ENCODE measurements at regions not wholly inside any gene's neighbourhood (a gene's known extent, or its start where the extent isn't known, plus 50 kb on each side); places are given as distances from the start of the nearest gene placed in this dataset.
A peak's percentile ranks its signal among the peaks of the same experiment; 100 is the strongest.
"Not testable (repeated sequence)": the region's sequence is repeated elsewhere in the genome, so short reads cannot be mapped to it uniquely, and the experiment has no call there.

- DNase-seq (ENCODE audit: low read depth), result no peak
Measured at GRCh38 chr6:119957195-119957594, 607.6 kb upstream of the MAN1A1 start.

- no peak for DNase-seq (ENCODE audit: low read depth)
Measured at GRCh38 chr6:119952696-119953095, 603.1 kb upstream of the MAN1A1 start.

- DNase-seq (ENCODE audit: low read depth), result no peak
Measured at GRCh38 chr6:119950681-119951080, 601.1 kb upstream of the MAN1A1 start.

- no peak for DNase-seq (ENCODE audit: low read depth)
Measured at GRCh38 chr6:119942078-119942752, 592.7 kb upstream of the MAN1A1 start.

- DNase-seq (ENCODE audit: low read depth), result no peak
Measured at GRCh38 chr6:119938752-119939151, 589.2 kb upstream of the MAN1A1 start.

GRCh38 chr6:119934816-119935215 is 585.3 kb upstream of the MAN1A1 start:
- no peak for DNase-seq (ENCODE audit: low read depth)

- DNase-seq (ENCODE audit: low read depth), result no peak
Measured at GRCh38 chr6:119929121-119929520, 579.6 kb upstream of the MAN1A1 start.

GRCh38 chr6:119924888-119925287 is 575.3 kb upstream of the MAN1A1 start:
- not testable (repeated sequence) for DNase-seq (ENCODE audit: low read depth)

- DNase-seq (ENCODE audit: low read depth), result no peak
Measured at GRCh38 chr6:119922814-119923213, 573.3 kb upstream of the MAN1A1 start.

- no peak for DNase-seq (ENCODE audit: low read depth)
Measured at GRCh38 chr6:119921491-119922010, 572.0 kb upstream of the MAN1A1 start.

- no peak for DNase-seq (ENCODE audit: low read depth)
Measured at GRCh38 chr6:119917186-119917585, 567.6 kb upstream of the MAN1A1 start.

GRCh38 chr6:119915971-119916370 is 566.4 kb upstream of the MAN1A1 start:
- DNase-seq (ENCODE audit: low read depth), result no peak

- no peak for DNase-seq (ENCODE audit: low read depth)
Measured at GRCh38 chr6:119908157-119908556, 558.6 kb upstream of the MAN1A1 start.

GRCh38 chr6:119902681-119903080 is 553.1 kb upstream of the MAN1A1 start:
- DNase-seq (ENCODE audit: low read depth), result no peak

GRCh38 chr6:119896806-119897205 is 547.2 kb upstream of the MAN1A1 start:
- no peak for DNase-seq (ENCODE audit: low read depth)

GRCh38 chr6:119895626-119896025 is 546.1 kb upstream of the MAN1A1 start:
- DNase-seq (ENCODE audit: low read depth), result no peak

- no peak for DNase-seq (ENCODE audit: low read depth)
Measured at GRCh38 chr6:119894811-119895210, 545.2 kb upstream of the MAN1A1 start.

GRCh38 chr6:119891644-119892043 is 542.1 kb upstream of the MAN1A1 start:
- no peak for DNase-seq (ENCODE audit: low read depth)

GRCh38 chr6:119891206-119891605 is 541.6 kb upstream of the MAN1A1 start:
- peak; percentile 0 for DNase-seq (ENCODE audit: low read depth)

GRCh38 chr6:119890470-119890869 is 540.9 kb upstream of the MAN1A1 start:
- no peak for DNase-seq (ENCODE audit: low read depth)

GRCh38 chr6:119887666-119888065 is 538.1 kb upstream of the MAN1A1 start:
- no peak for DNase-seq (ENCODE audit: low read depth)

- peak; percentile 17 for DNase-seq (ENCODE audit: low read depth)
Measured at GRCh38 chr6:119881416-119881815, 531.9 kb upstream of the MAN1A1 start.

- no peak for DNase-seq (ENCODE audit: low read depth)
Measured at GRCh38 chr6:119880840-119881239, 531.3 kb upstream of the MAN1A1 start.

- no peak for DNase-seq (ENCODE audit: low read depth)
Measured at GRCh38 chr6:119879731-119880130, 530.2 kb upstream of the MAN1A1 start.
